HCT116 (cell line): ENCODE measurements at regions not wholly inside any gene's neighbourhood (a gene's known extent, or its start where the extent isn't known, plus 50 kb on each side); places are given as distances from the start of the nearest gene placed in this dataset.

Source experiments
- ATAC-seq: fragments of 200-7000 bp; cut with Tn5 transposase; 2 replicates; pipeline ENCODE4 v1.9.1; 2020; ENCODE audit warnings: mild to moderate bottlenecking, moderate library complexity
- BruUV-seq: library from RNA; stranded (reverse); fragments of 400-500 nt; replicated peaks from 2 replicates; lab custom pipeline; 2021; lab: Mats Ljungman, UMichigan
- CTCF ChIA-PET: fragments of 300-600 bp; sonication (Branson Sonifier 250); formaldehyde crosslinking; loops from one replicate; lab custom pipeline; 2021; ENCODE audit warnings: antibody characterized with exemption; lab: Charles Lee
- POLR2A ChIA-PET: fragments of 300-600, 350-600 bp; sonication (Branson Sonifier 250); formaldehyde crosslinking; loops from one replicate; lab custom pipeline; 2021; ENCODE audit warnings: antibody characterized with exemption; lab: Charles Lee
- RAD21 ChIA-PET, 2 experiments: fragments of 300-600 bp; sonication (Branson Sonifier 250); formaldehyde crosslinking; loops; one replicate each; lab custom pipeline; 2023; ENCODE audit warnings: low total read pairs in 2 of 2; ENCODE audit not compliant: uncharacterized antibody in 2 of 2, unreplicated experiment in 2 of 2, low non-redundant PET in 1 of 2; lab: Charles Lee
- DNase-seq: peaks from one replicate; pipeline ENCODE4 v3.0.0-alpha.2; 2010; ENCODE audit warnings: low read depth, low spot score
- H2AFZ ChIP-seq: fragments of 200-600 bp; shearing (Covaris generic), sonication (generic); 2 replicates; pipeline ENCODE4 v1.6.1; 2017; ENCODE audit warnings: low read depth, mixed run types, mixed read lengths, antibody characterized with exemption, low read length; ENCODE audit not compliant: poor library complexity, severe bottlenecking
- H3K27ac ChIP-seq: 2 replicates; pipeline ENCODE4 v1.5.1; 2012; ENCODE audit warnings: low read depth, low read length
- H3K27me3 ChIP-seq: fragments of 200-600 bp; sonication (generic); 2 replicates; pipeline ENCODE4 v1.6.1; 2016; ENCODE audit warnings: mixed run types, low read length, mixed read lengths; ENCODE audit not compliant: insufficient read depth
- H3K36me3 ChIP-seq, 2 experiments: fragments of 200-500 bp in 1 of 2; fragments of 200-600 bp in 1 of 2; sonication (Bioruptor generic) in 1 of 2; sonication (generic) in 1 of 2; 2 replicates each; pipeline versions ENCODE4 v1.5.1 to v1.6.1; 2014 to 2016; ENCODE audit warnings: low read length in 2 of 2, inconsistent platforms in 1 of 2, mixed read lengths in 1 of 2, mixed run types in 1 of 2; ENCODE audit not compliant: insufficient read depth in 2 of 2, control insufficient read depth in 1 of 2
- H3K4me1 ChIP-seq, 2 experiments: fragments of 200-600 bp in 1 of 2; sonication (generic) in 1 of 2; 2 replicates each; pipeline versions ENCODE4 v1.5.1 to v1.6.1; 2012 to 2017; ENCODE audit warnings: low read length in 2 of 2, inconsistent platforms in 1 of 2, mild to moderate bottlenecking in 1 of 2, mixed read lengths in 1 of 2, mixed run types in 1 of 2, moderate library complexity in 1 of 2; ENCODE audit not compliant: insufficient read depth in 2 of 2, control insufficient read depth in 1 of 2
- H3K4me2 ChIP-seq: fragments of 200-600 bp; sonication (generic); 2 replicates; pipeline ENCODE4 v1.6.1; 2017; ENCODE audit warnings: mixed run types, low read length, mixed read lengths
- H3K4me3 ChIP-seq, 2 experiments: fragments of 200-600 bp in 1 of 2; sonication (generic) in 1 of 2; replicated peaks in 1 of 2; 2 replicates each; pipeline ENCODE4 v1.5.1; 2011 to 2016; ENCODE audit warnings: low read length in 2 of 2, control low read depth in 1 of 2, low read depth in 1 of 2, mild to moderate bottlenecking in 1 of 2, mixed read lengths in 1 of 2, mixed run types in 1 of 2
- H3K79me2 ChIP-seq: fragments of 200-600 bp; sonication (generic); 2 replicates; pipeline ENCODE4 v1.6.1; 2017; ENCODE audit warnings: mild to moderate bottlenecking, mixed run types, low read length, moderate library complexity, mixed read lengths; ENCODE audit not compliant: insufficient read depth
- H3K9ac ChIP-seq: fragments of 200-600 bp; sonication (generic); 2 replicates; pipeline ENCODE4 v1.6.1; 2016; ENCODE audit warnings: low read length, mixed read lengths
- H3K9me2 ChIP-seq: fragments of 200-600 bp; sonication (generic), shearing (Covaris generic); 2 replicates; pipeline ENCODE4 v1.6.1; 2017; ENCODE audit warnings: mixed run types, mild to moderate bottlenecking, moderate library complexity; ENCODE audit not compliant: insufficient read depth
- H3K9me3 ChIP-seq, 2 experiments: fragments of 200-500 bp in 1 of 2; fragments of 200-600 bp in 1 of 2; sonication (Bioruptor generic) in 1 of 2; sonication (generic) in 1 of 2; 2 replicates each; pipeline ENCODE4 v1.6.1; 2014 to 2017; ENCODE audit warnings: low read length in 2 of 2, mixed read lengths in 2 of 2, inconsistent platforms in 1 of 2, low read depth in 1 of 2, mild to moderate bottlenecking in 1 of 2, mixed run types in 1 of 2, moderate library complexity in 1 of 2; ENCODE audit not compliant: control insufficient read depth in 1 of 2, insufficient read depth in 1 of 2
- H4K20me1 ChIP-seq: fragments of 200-600 bp; sonication (generic), shearing (Covaris generic); 2 replicates; pipeline ENCODE4 v1.6.1; 2017; ENCODE audit warnings: mixed run types, mild to moderate bottlenecking, moderate library complexity; ENCODE audit not compliant: insufficient read depth
- CBX3 ChIP-seq: IDR thresholded peaks from 2 replicates; pipeline ENCODE4 v1.6.1; 2012; ENCODE audit warnings: low read depth
- CEBPB ChIP-seq: IDR thresholded peaks from 2 replicates; pipeline ENCODE4 v1.6.1; 2012; ENCODE audit warnings: low read depth
- ELF1 ChIP-seq: IDR thresholded peaks from 2 replicates; pipeline ENCODE4 v1.6.1; 2012; ENCODE audit warnings: low read depth, borderline replicate concordance
- EZH2 ChIP-seq: fragments of 200-600 bp; sonication (generic); IDR thresholded peaks from 2 replicates; pipeline ENCODE4 v1.6.1; 2017; ENCODE audit warnings: antibody characterized with exemption, mixed run types
- EZH2phosphoT487 ChIP-seq: fragments of 200-600 bp; IDR thresholded peaks from 2 replicates; pipeline ENCODE4 v1.6.1; 2018; ENCODE audit warnings: antibody characterized with exemption, borderline replicate concordance
- FOSL1 ChIP-seq: IDR thresholded peaks from 2 replicates; pipeline ENCODE4 v1.6.1; 2012; ENCODE audit warnings: low read depth
- JUND ChIP-seq: IDR thresholded peaks from 2 replicates; pipeline ENCODE4 v1.6.1; 2012
- POLR2A ChIP-seq: IDR thresholded peaks from 2 replicates; pipeline ENCODE4 v1.7.0; 2011; ENCODE audit warnings: borderline replicate concordance; ENCODE audit not compliant: insufficient read depth, insufficient read length; ENCODE audit errors: extremely low read depth
- RAD21 ChIP-seq: IDR thresholded peaks from 2 replicates; pipeline ENCODE4 v1.6.1; 2012; ENCODE audit warnings: low read depth, mild to moderate bottlenecking
- SP1 ChIP-seq: IDR thresholded peaks from 2 replicates; pipeline ENCODE4 v1.6.1; 2012; ENCODE audit warnings: low read depth
- SRF ChIP-seq: IDR thresholded peaks from 2 replicates; pipeline ENCODE4 v1.6.1; 2012; ENCODE audit warnings: low read depth
- TCF7L2 ChIP-seq: IDR thresholded peaks from 2 replicates; pipeline ENCODE4 v1.7.0; 2011; ENCODE audit warnings: borderline replicate concordance, inconsistent platforms; ENCODE audit not compliant: insufficient read depth, insufficient read length; ENCODE audit errors: extremely low read depth
- ZFX ChIP-seq: fragments of 450-650 bp; IDR thresholded peaks from 2 replicates; pipeline ENCODE4 v1.6.1; 2017
- intact Hi-C: fragments of 100-400 bp; cut with micrococcal nuclease; formaldehyde crosslinking; loops from 2 replicates; pipeline ENCODE4 v1.10.0; 2022
- TF ChIP-seq, protein P1 (sequence below): IDR thresholded peaks from 2 replicates; pipeline ENCODE4 v1.6.1; 2012
- TF ChIP-seq, protein P2 (sequence below): IDR thresholded peaks from 2 replicates; pipeline ENCODE4 v1.6.1; 2011; ENCODE audit warnings: mild to moderate bottlenecking, low read length, moderate library complexity; ENCODE audit not compliant: insufficient replicate concordance; ENCODE audit errors: extremely low read depth
- TF ChIP-seq, protein P3 (sequence below): IDR thresholded peaks from 2 replicates; pipeline ENCODE4 v1.6.1; 2012; ENCODE audit warnings: low read depth
- TF ChIP-seq, protein P4 (sequence below), 3 experiments: fragments of 200-600 bp in 1 of 3; sonication (generic) in 1 of 3; IDR thresholded peaks in 2 of 3; conservative IDR thresholded peaks in 1 of 3; 2 replicates each; pipeline ENCODE4 v1.5.1; 2012 to 2017; ENCODE audit warnings: low read depth in 2 of 3, low read length in 2 of 3, antibody characterized with exemption in 1 of 3, borderline replicate concordance in 1 of 3, control low read depth in 1 of 3, mild to moderate bottlenecking in 1 of 3, mixed read lengths in 1 of 3, mixed run types in 1 of 3, moderate library complexity in 1 of 3; ENCODE audit not compliant: insufficient read depth in 1 of 3

DNA sequence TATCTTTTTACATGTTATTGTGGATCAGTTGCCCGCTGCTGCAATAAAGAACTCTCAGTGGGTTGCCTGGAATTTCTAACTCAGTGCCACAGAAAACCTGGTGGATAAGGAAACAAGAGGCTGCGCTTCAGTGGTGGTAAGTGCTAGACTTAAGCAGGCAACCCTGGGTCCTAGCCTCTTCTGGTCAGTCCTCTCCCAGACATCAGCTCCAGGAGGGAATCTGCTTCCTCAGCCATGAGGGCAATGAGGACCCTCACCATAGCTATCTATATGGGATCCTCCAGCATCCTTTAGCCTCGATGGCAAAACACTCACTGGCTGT is 490.7 kb upstream of the SULF2 start:
- POLR2A ChIA-PET, result no interaction called here
- no peaks in the 10 kb centered on the region; the same call in 1 of the 2 replicates for H3K27me3 ChIP-seq
- CTCF ChIA-PET, result no interaction called here
- H3K79me2 ChIP-seq, result no peaks in the 10 kb centered on the region
- no peaks in the 10 kb centered on the region for H3K4me1 ChIP-seq
- no TSS peak for BruUV-seq
- DNase-seq, result no peak
- RAD21 ChIA-PET, result no interaction called here
- no peak overlapping the region for H3K4me3 ChIP-seq
- H3K9ac ChIP-seq, result no peak overlapping the region
- H3K9me3 ChIP-seq, result no peaks in the 10 kb centered on the region
- no peak overlapping the region for H3K27ac ChIP-seq
- H2AFZ ChIP-seq, result no peak overlapping the region
- H3K4me2 ChIP-seq, result no peak overlapping the region
- intact Hi-C loops, result no loop called here
- TF ChIP-seq JUND, result no peak
- no peak for TF ChIP-seq SP1
- no peak for TF ChIP-seq ELF1
- TF ChIP-seq, protein P1, sequence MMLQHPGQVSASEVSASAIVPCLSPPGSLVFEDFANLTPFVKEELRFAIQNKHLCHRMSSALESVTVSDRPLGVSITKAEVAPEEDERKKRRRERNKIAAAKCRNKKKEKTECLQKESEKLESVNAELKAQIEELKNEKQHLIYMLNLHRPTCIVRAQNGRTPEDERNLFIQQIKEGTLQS, result no peak
- TF ChIP-seq FOSL1, result no peak
- TF ChIP-seq RAD21, result no peak
- TF ChIP-seq EZH2, result no peak
- no peak for TF ChIP-seq TCF7L2
- TF ChIP-seq, protein P2, sequence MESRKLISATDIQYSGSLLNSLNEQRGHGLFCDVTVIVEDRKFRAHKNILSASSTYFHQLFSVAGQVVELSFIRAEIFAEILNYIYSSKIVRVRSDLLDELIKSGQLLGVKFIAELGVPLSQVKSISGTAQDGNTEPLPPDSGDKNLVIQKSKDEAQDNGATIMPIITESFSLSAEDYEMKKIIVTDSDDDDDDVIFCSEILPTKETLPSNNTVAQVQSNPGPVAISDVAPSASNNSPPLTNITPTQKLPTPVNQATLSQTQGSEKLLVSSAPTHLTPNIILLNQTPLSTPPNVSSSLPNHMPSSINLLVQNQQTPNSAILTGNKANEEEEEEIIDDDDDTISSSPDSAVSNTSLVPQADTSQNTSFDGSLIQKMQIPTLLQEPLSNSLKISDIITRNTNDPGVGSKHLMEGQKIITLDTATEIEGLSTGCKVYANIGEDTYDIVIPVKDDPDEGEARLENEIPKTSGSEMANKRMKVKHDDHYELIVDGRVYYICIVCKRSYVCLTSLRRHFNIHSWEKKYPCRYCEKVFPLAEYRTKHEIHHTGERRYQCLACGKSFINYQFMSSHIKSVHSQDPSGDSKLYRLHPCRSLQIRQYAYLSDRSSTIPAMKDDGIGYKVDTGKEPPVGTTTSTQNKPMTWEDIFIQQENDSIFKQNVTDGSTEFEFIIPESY, result no peak
- TF ChIP-seq EZH2phosphoT487, result no peak
- TF ChIP-seq SRF, result no peak
- TF ChIP-seq POLR2A, result no peak
- no peak for TF ChIP-seq CBX3
- TF ChIP-seq, protein P3, sequence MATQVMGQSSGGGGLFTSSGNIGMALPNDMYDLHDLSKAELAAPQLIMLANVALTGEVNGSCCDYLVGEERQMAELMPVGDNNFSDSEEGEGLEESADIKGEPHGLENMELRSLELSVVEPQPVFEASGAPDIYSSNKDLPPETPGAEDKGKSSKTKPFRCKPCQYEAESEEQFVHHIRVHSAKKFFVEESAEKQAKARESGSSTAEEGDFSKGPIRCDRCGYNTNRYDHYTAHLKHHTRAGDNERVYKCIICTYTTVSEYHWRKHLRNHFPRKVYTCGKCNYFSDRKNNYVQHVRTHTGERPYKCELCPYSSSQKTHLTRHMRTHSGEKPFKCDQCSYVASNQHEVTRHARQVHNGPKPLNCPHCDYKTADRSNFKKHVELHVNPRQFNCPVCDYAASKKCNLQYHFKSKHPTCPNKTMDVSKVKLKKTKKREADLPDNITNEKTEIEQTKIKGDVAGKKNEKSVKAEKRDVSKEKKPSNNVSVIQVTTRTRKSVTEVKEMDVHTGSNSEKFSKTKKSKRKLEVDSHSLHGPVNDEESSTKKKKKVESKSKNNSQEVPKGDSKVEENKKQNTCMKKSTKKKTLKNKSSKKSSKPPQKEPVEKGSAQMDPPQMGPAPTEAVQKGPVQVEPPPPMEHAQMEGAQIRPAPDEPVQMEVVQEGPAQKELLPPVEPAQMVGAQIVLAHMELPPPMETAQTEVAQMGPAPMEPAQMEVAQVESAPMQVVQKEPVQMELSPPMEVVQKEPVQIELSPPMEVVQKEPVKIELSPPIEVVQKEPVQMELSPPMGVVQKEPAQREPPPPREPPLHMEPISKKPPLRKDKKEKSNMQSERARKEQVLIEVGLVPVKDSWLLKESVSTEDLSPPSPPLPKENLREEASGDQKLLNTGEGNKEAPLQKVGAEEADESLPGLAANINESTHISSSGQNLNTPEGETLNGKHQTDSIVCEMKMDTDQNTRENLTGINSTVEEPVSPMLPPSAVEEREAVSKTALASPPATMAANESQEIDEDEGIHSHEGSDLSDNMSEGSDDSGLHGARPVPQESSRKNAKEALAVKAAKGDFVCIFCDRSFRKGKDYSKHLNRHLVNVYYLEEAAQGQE, result no peak
- TF ChIP-seq CEBPB, result no peak
- no peak for TF ChIP-seq ZFX
- TF ChIP-seq, protein P4, sequence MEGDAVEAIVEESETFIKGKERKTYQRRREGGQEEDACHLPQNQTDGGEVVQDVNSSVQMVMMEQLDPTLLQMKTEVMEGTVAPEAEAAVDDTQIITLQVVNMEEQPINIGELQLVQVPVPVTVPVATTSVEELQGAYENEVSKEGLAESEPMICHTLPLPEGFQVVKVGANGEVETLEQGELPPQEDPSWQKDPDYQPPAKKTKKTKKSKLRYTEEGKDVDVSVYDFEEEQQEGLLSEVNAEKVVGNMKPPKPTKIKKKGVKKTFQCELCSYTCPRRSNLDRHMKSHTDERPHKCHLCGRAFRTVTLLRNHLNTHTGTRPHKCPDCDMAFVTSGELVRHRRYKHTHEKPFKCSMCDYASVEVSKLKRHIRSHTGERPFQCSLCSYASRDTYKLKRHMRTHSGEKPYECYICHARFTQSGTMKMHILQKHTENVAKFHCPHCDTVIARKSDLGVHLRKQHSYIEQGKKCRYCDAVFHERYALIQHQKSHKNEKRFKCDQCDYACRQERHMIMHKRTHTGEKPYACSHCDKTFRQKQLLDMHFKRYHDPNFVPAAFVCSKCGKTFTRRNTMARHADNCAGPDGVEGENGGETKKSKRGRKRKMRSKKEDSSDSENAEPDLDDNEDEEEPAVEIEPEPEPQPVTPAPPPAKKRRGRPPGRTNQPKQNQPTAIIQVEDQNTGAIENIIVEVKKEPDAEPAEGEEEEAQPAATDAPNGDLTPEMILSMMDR (IDR thresholded peaks at IDR 0.05 in 2 of 3, conservative IDR thresholded peaks at IDR 0.05 in 1 of 3; ENCODE audit: borderline replicate concordance in 1 of 3, insufficient read depth in 1 of 3, low read depth in 2 of 3, low read length in 2 of 3), result no peak
- TF ChIP-seq, all 23 proteins: peak for 0
- Histone ChIP-seq H3K36me3 (no peaks in the 10 kb centered on the region), H3K9me2 (no peaks in the 10 kb centered on the region), H4K20me1 (no peaks in the 10 kb centered on the region)
- ATAC-seq, result no peak
